ENCODE measurements at regions not wholly inside any gene's neighbourhood (a gene's known extent, or its start where the extent isn't known, plus 50 kb on each side); places are given as distances from the start of the nearest gene placed in this dataset.

DNA sequence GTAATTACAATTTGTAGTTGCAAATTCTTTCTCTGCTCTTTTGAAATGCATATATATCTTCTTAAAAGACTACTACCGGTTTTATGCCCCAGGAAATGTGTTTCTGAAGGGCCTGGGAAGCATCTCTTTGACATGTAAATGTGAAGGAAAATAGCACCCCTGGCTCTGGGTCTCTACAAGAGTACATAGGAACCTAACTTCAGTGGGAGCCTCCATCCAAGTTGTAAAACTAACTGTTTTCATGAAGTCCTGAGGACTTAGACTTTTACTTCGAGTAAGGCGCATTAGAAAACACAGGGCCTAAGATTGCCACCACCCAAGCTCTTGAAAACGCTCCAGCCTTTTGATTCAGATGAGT is 99.4 kb downstream of the CBLN2 start:
- TF ChIP-seq ZNF274 (IDR thresholded peaks at IDR 0.05; ENCODE audit: low read depth, low read length) (no peak), YY1 (IDR thresholded peaks at IDR 0.05; ENCODE audit: insufficient read depth, insufficient read length) (no peak), SUZ12 (IDR thresholded peaks at IDR 0.05; ENCODE audit: extremely low read depth, insufficient read depth, insufficient read length) (no peak)
